MCF 10A (cell line): ENCODE measurements at regions not wholly inside any gene's neighbourhood (a gene's known extent, or its start where the extent isn't known, plus 50 kb on each side); places are given as distances from the start of the nearest gene placed in this dataset.
A peak's percentile ranks its signal among the peaks of the same experiment; 100 is the strongest.

Experiments
- BruUV-seq: library from RNA; stranded (reverse); fragments of 400-500 nt; replicated peaks from 2 replicates; lab custom pipeline; 2021; lab: Mats Ljungman, UMichigan
- CTCF ChIA-PET: fragments of 300-600 bp; sonication (Branson Sonifier 250); formaldehyde crosslinking; extraction: SDS; loops from one replicate; lab custom pipeline; 2021; ENCODE audit warnings: antibody characterized with exemption, inconsistent platforms; lab: Yijun Ruan, JAX
- POLR2A ChIA-PET: fragments of 300-600, 350-650 bp; sonication (Branson Sonifier 250); formaldehyde crosslinking; extraction: SDS; loops from one replicate; lab custom pipeline; 2020; ENCODE audit warnings: antibody characterized with exemption, inconsistent platforms; lab: Yijun Ruan, JAX
- DNase-seq: peaks from one replicate; pipeline ENCODE4 v3.0.0-alpha.2; 2018; ENCODE audit not compliant: unreplicated experiment
- H3K27ac Mint-ChIP-seq: one replicate; pipeline ENCODE4 v1.8.0; 2022; ENCODE audit warnings: mild to moderate bottlenecking, low read depth, mixed read lengths; ENCODE audit not compliant: unreplicated experiment
- H3K27me3 Mint-ChIP-seq: one replicate; pipeline ENCODE4 v1.8.0; 2022; ENCODE audit warnings: mixed read lengths; ENCODE audit not compliant: insufficient read depth, unreplicated experiment
- H3K36me3 Mint-ChIP-seq: one replicate; pipeline ENCODE4 v1.8.0; 2022; ENCODE audit warnings: mild to moderate bottlenecking, moderate library complexity, mixed read lengths; ENCODE audit not compliant: insufficient read depth, unreplicated experiment
- H3K4me1 Mint-ChIP-seq: one replicate; pipeline ENCODE4 v1.8.0; 2022; ENCODE audit warnings: mixed read lengths; ENCODE audit not compliant: insufficient read depth, unreplicated experiment
- H3K4me3 Mint-ChIP-seq: one replicate; pipeline ENCODE4 v1.8.0; 2022; ENCODE audit warnings: mild to moderate bottlenecking, moderate library complexity, mixed read lengths; ENCODE audit not compliant: unreplicated experiment
- H3K9me3 Mint-ChIP-seq: one replicate; pipeline ENCODE4 v1.8.0; 2022; ENCODE audit warnings: mixed read lengths; ENCODE audit not compliant: unreplicated experiment
- CTCF ChIP-seq: fragments of 200-600 bp; IDR thresholded peaks from one replicate; pipeline ENCODE4 v1.8.0; 2022; ENCODE audit warnings: antibody characterized with exemption, mild to moderate bottlenecking; ENCODE audit not compliant: unreplicated experiment
- intact Hi-C: fragments of 100-400 bp; cut with micrococcal nuclease; formaldehyde crosslinking; loops from 2 replicates; pipeline ENCODE4 v1.14.1; 2022

GRCh38 chr13:109381546-109382180 is 404.7 kb downstream of the IRS2 start:
- peak; percentile 10 for DNase-seq
- Mint-ChIP-seq H3K27me3 (no peaks in the 10 kb centered on the region), H3K4me3 (no peak overlapping the region), H3K9me3 (no peaks in the 10 kb centered on the region), H3K36me3 (peaks cover 6% of the 10 kb centered on the region), H3K27ac (peak overlapping the region; percentile 88), H3K4me1 (peaks cover 26% of the 10 kb centered on the region)
- ChIA-PET CTCF (interaction anchor here (0.6 kb wide), 2 partner anchors 94 to 167 kb away, joined by 3 read pairs; no protein-coding TSS in a partner anchor), POLR2A (interaction anchor here (0.6 kb wide), 1 partner anchor 110 kb away, joined by 3 read pairs; no protein-coding TSS in a partner anchor)
- no peak for TF ChIP-seq CTCF
- no TSS peak for BruUV-seq
- intact Hi-C loops, result loop anchor here (5.0 kb wide), 3 partner anchors 109 to 396 kb away; no protein-coding TSS in a partner anchor

GRCh38 chr13:109380457-109380856 is 405.9 kb downstream of the IRS2 start:
- Mint-ChIP-seq H3K36me3 (peaks cover 6% of the 10 kb centered on the region), H3K27ac (no peak overlapping the region), H3K4me3 (no peak overlapping the region), H3K9me3 (no peaks in the 10 kb centered on the region), H3K4me1 (peaks cover 26% of the 10 kb centered on the region), H3K27me3 (no peaks in the 10 kb centered on the region)
- ChIA-PET CTCF (interaction anchor here (0.6 kb wide), 1 partner anchor 39 kb away, joined by 3 read pairs; no protein-coding TSS in a partner anchor), POLR2A (interaction anchor here (0.6 kb wide), 1 partner anchor 254 kb away, joined by 3 read pairs; no protein-coding TSS in a partner anchor)
- no TSS peak for BruUV-seq
- intact Hi-C loops, result loop anchor here (5.0 kb wide), 3 partner anchors 108 to 397 kb away; no protein-coding TSS in a partner anchor
- no peak for DNase-seq
- no peak for TF ChIP-seq CTCF

GRCh38 chr13:109379930-109380329 is 406.5 kb downstream of the IRS2 start:
- peaks cover 26% of the 10 kb centered on the region for H3K4me1 Mint-ChIP-seq
- ChIA-PET CTCF (interaction anchor here (0.6 kb wide), 1 partner anchor 38 kb away, joined by 3 read pairs; no protein-coding TSS in a partner anchor), POLR2A (interaction anchor here (0.6 kb wide), 1 partner anchor 254 kb away, joined by 3 read pairs; no protein-coding TSS in a partner anchor)
- H3K27me3 Mint-ChIP-seq, result no peaks in the 10 kb centered on the region
- H3K4me3 Mint-ChIP-seq, result no peak overlapping the region
- intact Hi-C loops, result loop anchor here (5.0 kb wide), 3 partner anchors 108 to 397 kb away; no protein-coding TSS in a partner anchor
- peaks cover 6% of the 10 kb centered on the region for H3K36me3 Mint-ChIP-seq
- no peak overlapping the region for H3K27ac Mint-ChIP-seq
- no peaks in the 10 kb centered on the region for H3K9me3 Mint-ChIP-seq
- no peak for DNase-seq
- no peak for TF ChIP-seq CTCF
- BruUV-seq, result no TSS peak

GRCh38 chr13:109376936-109377335 is 409.4 kb downstream of the IRS2 start:
- Mint-ChIP-seq H3K27ac (no peak overlapping the region), H3K27me3 (no peaks in the 10 kb centered on the region), H3K9me3 (no peaks in the 10 kb centered on the region), H3K4me1 (peaks cover 10% of the 10 kb centered on the region), H3K4me3 (no peak overlapping the region), H3K36me3 (peaks cover 6% of the 10 kb centered on the region)
- intact Hi-C loops, result no loop called here
- ChIA-PET CTCF (no interaction called here), POLR2A (no interaction called here)
- DNase-seq, result no peak
- BruUV-seq, result no TSS peak
- no peak for TF ChIP-seq CTCF
